Ishikawa (cell line): ENCODE measurements at regions not wholly inside any gene's neighbourhood (a gene's known extent, or its start where the extent isn't known, plus 50 kb on each side); places are given as distances from the start of the nearest gene placed in this dataset.

ENCODE experiments used
- CEBPB ChIP-seq: IDR thresholded peaks from 2 replicates; pipeline ENCODE4 v1.6.1; 2012
- CREB1 ChIP-seq: IDR thresholded peaks from 2 replicates; pipeline ENCODE4 v1.6.1; 2012; ENCODE audit warnings: low read depth
- NFIC ChIP-seq: IDR thresholded peaks from 2 replicates; pipeline ENCODE4 v1.6.1; 2012
- TAF1 ChIP-seq: IDR thresholded peaks from 2 replicates; pipeline ENCODE4 v1.6.1; 2012; ENCODE audit warnings: low read depth, mild to moderate bottlenecking
- TF ChIP-seq, protein P1 (sequence below): IDR thresholded peaks from 2 replicates; pipeline ENCODE4 v1.6.1; 2012
- TF ChIP-seq, protein P2 (sequence below): IDR thresholded peaks from 2 replicates; pipeline ENCODE4 v1.6.1; 2012; ENCODE audit warnings: low read depth, mild to moderate bottlenecking

DNA sequence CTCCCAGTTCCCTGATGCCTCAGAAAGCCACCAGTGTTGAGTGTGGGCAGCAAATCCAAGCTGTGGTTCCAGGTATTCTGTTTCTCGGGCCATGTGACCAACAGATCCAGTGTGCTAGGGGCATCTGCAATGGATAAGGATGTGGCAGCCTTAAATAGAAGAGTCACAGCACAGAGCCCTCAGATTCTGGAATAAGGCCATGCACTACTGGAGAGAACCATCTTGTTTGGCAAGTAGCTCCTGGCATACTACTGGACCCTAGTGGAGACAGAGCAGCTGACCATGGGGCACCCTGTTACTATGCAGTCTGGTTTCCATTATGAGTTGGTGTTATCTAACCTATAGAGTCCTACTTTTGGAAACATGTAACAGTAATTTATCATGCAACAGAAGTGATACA lies 53.3 kb upstream of the ZBTB7C start:
- TF ChIP-seq NFIC (no peak), CREB1 (no peak), CEBPB (no peak), TAF1 (no peak)
- TF ChIP-seq, protein P1, sequence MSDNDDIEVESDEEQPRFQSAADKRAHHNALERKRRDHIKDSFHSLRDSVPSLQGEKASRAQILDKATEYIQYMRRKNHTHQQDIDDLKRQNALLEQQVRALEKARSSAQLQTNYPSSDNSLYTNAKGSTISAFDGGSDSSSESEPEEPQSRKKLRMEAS: no peak
- TF ChIP-seq, protein P2, sequence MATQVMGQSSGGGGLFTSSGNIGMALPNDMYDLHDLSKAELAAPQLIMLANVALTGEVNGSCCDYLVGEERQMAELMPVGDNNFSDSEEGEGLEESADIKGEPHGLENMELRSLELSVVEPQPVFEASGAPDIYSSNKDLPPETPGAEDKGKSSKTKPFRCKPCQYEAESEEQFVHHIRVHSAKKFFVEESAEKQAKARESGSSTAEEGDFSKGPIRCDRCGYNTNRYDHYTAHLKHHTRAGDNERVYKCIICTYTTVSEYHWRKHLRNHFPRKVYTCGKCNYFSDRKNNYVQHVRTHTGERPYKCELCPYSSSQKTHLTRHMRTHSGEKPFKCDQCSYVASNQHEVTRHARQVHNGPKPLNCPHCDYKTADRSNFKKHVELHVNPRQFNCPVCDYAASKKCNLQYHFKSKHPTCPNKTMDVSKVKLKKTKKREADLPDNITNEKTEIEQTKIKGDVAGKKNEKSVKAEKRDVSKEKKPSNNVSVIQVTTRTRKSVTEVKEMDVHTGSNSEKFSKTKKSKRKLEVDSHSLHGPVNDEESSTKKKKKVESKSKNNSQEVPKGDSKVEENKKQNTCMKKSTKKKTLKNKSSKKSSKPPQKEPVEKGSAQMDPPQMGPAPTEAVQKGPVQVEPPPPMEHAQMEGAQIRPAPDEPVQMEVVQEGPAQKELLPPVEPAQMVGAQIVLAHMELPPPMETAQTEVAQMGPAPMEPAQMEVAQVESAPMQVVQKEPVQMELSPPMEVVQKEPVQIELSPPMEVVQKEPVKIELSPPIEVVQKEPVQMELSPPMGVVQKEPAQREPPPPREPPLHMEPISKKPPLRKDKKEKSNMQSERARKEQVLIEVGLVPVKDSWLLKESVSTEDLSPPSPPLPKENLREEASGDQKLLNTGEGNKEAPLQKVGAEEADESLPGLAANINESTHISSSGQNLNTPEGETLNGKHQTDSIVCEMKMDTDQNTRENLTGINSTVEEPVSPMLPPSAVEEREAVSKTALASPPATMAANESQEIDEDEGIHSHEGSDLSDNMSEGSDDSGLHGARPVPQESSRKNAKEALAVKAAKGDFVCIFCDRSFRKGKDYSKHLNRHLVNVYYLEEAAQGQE: no peak
